ENCODE measurements at regions not wholly inside any gene's neighbourhood (a gene's known extent, or its start where the extent isn't known, plus 50 kb on each side); places are given as distances from the start of the nearest gene placed in this dataset.

DNA sequence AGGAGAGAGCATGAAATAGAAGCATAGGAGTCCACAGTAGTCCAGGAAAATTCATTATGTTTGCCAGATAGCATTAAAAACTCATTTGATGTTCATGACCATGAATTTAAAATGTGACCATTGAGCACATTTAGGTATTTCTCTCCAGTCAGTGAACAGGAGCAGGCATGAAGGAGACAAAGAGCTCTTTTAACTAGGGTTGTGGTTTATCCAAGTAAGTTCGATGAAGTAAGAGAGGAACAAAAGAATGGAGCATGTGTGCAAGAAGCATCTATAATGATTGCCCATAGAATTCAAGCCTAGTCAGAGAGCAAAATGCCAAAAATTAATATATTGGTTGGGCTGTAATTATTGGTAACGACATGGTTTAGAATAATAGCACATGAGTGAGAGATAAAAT, 342.1 kb upstream of the CCDC54 start:
- no peak overlapping the region for H3K4me3 ChIP-seq (ENCODE audit: severe bottlenecking)
- no peaks in the 10 kb centered on the region for H3K36me3 ChIP-seq (ENCODE audit: low read depth)
- DNase-seq (ENCODE audit: low spot score) (no peak), ATAC-seq (ENCODE audit: low read depth) (no peak)
- H3K27me3 ChIP-seq (ENCODE audit: insufficient read depth, poor library complexity, severe bottlenecking) = no peaks in the 10 kb centered on the region
- no peak overlapping the region for H3K27ac ChIP-seq (ENCODE audit: poor library complexity, severe bottlenecking)
- no peaks in the 10 kb centered on the region for H3K9me3 ChIP-seq (ENCODE audit: severe bottlenecking)
- H3K4me1 ChIP-seq (ENCODE audit: insufficient read depth, poor library complexity, severe bottlenecking) = no peaks in the 10 kb centered on the region
- TF ChIP-seq CTCF (IDR thresholded peaks at IDR 0.05; ENCODE audit: poor library complexity, severe bottlenecking) = no peak

DNA sequence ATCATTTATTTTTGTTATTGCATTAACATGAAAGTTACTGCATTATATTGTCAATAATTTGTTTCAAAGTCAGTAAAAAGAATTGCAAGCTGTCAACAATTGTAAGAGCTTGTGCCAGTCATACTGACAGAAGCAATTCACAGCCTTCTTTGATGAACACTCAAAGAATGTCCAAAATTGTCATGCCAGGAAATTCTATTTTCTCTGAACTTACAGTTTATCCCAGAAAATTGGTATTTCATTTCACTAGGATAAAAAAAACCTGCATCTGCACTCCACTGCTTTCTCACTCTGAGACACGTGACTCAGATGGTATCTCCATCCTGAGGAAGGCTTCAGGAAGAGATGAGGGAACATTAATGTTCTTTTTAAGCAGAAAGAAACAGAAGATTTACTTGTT, 332.6 kb upstream of the CCDC54 start:
- H3K27ac ChIP-seq (ENCODE audit: poor library complexity, severe bottlenecking) = no peak overlapping the region
- ATAC-seq (ENCODE audit: low read depth) = no peak
- no peaks in the 10 kb centered on the region for H3K36me3 ChIP-seq (ENCODE audit: low read depth)
- DNase-seq (ENCODE audit: low spot score) = no peak
- TF ChIP-seq CTCF (IDR thresholded peaks at IDR 0.05; ENCODE audit: poor library complexity, severe bottlenecking) = no peak
- H3K9me3 ChIP-seq (ENCODE audit: severe bottlenecking) = no peaks in the 10 kb centered on the region
- H3K4me3 ChIP-seq (ENCODE audit: severe bottlenecking) = no peak overlapping the region
- no peaks in the 10 kb centered on the region for H3K27me3 ChIP-seq (ENCODE audit: insufficient read depth, poor library complexity, severe bottlenecking)
- no peaks in the 10 kb centered on the region for H3K4me1 ChIP-seq (ENCODE audit: insufficient read depth, poor library complexity, severe bottlenecking)

- no peaks in the 10 kb centered on the region for H3K36me3 ChIP-seq (ENCODE audit: low read depth)
- H3K9me3 ChIP-seq (ENCODE audit: severe bottlenecking) = no peaks in the 10 kb centered on the region
- no peak for TF ChIP-seq CTCF (IDR thresholded peaks at IDR 0.05; ENCODE audit: poor library complexity, severe bottlenecking)
- H3K4me3 ChIP-seq (ENCODE audit: severe bottlenecking) = no peak overlapping the region
- no peak overlapping the region for H3K27ac ChIP-seq (ENCODE audit: poor library complexity, severe bottlenecking)
- DNase-seq (ENCODE audit: low spot score) = no peak
- H3K27me3 ChIP-seq (ENCODE audit: insufficient read depth, poor library complexity, severe bottlenecking) = no peaks in the 10 kb centered on the region
- ATAC-seq (ENCODE audit: low read depth) = no peak
- H3K4me1 ChIP-seq (ENCODE audit: insufficient read depth, poor library complexity, severe bottlenecking) = no peaks in the 10 kb centered on the region
Measured at GRCh38 chr3:107045791-107046190, 331.4 kb upstream of the CCDC54 start.

DNA sequence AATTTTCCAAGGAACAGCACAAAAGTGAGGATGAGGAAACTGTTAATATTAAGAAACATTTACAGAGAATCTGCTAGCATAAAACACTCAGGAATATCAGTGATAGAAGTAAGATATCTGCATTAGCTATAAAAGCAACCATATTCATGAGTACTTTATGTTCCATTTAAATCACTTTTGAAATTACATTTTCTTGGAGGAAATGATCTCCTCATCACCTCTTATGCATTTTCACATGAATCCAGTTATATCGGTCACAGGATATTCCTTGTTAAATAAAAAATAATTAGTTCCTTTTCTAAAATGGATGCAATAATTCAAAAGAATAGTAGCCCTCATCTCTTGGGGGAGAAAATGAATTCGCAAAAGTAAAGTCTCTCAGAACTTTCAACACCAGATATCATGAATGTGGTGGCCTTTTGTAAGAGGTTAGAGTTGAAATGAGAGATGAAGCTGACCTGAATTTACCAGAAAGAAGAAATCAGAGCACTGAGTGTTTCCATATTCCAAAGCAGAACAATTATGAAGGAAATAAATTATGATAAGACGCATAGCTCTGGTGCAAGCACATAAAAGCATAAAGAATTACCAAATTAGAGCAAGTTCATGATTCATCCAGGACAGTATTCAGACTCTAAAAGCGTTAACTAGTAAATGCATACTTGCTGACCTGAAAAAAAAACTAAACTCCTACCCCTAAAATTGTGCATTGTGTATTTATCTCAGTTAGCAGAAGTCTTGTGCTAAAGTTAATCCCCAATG, 321.9 kb upstream of the CCDC54 start:
- no peak overlapping the region for H3K4me3 ChIP-seq (ENCODE audit: severe bottlenecking)
- H3K27ac ChIP-seq (ENCODE audit: poor library complexity, severe bottlenecking) = no peak overlapping the region
- DNase-seq (ENCODE audit: low spot score) = no peak
- TF ChIP-seq CTCF (IDR thresholded peaks at IDR 0.05; ENCODE audit: poor library complexity, severe bottlenecking) = no peak
- no peaks in the 10 kb centered on the region for H3K36me3 ChIP-seq (ENCODE audit: low read depth)
- no peak for ATAC-seq (ENCODE audit: low read depth)
- no peaks in the 10 kb centered on the region for H3K9me3 ChIP-seq (ENCODE audit: severe bottlenecking)
- H3K4me1 ChIP-seq (ENCODE audit: insufficient read depth, poor library complexity, severe bottlenecking) = no peaks in the 10 kb centered on the region
- H3K27me3 ChIP-seq (ENCODE audit: insufficient read depth, poor library complexity, severe bottlenecking) = no peaks in the 10 kb centered on the region

- TF ChIP-seq CTCF (IDR thresholded peaks at IDR 0.05; ENCODE audit: poor library complexity, severe bottlenecking) = no peak
- Histone ChIP-seq H3K27me3 (ENCODE audit: insufficient read depth, poor library complexity, severe bottlenecking) (no peaks in the 10 kb centered on the region), H3K27ac (ENCODE audit: poor library complexity, severe bottlenecking) (no peak overlapping the region), H3K9me3 (ENCODE audit: severe bottlenecking) (no peaks in the 10 kb centered on the region), H3K4me3 (ENCODE audit: severe bottlenecking) (no peak overlapping the region), H3K36me3 (ENCODE audit: low read depth) (no peaks in the 10 kb centered on the region), H3K4me1 (ENCODE audit: insufficient read depth, poor library complexity, severe bottlenecking) (no peaks in the 10 kb centered on the region)
- DNase-seq (ENCODE audit: low spot score) (no peak), ATAC-seq (ENCODE audit: low read depth) (no peak)
Measured at GRCh38 chr3:107061466-107061865, 315.8 kb upstream of the CCDC54 start.
